Stimulated activated CD8-positive, alpha-beta memory T cell treated with anti-CD3 and anti-CD28 coated beads, Interleukin-7, amount 100 ng/mL, for 48 hours (primary cell): ENCODE measurements at regions not wholly inside any gene's neighbourhood (a gene's known extent, or its start where the extent isn't known, plus 50 kb on each side); places are given as distances from the start of the nearest gene placed in this dataset.

Experiments used
- DNase-seq, 2 donors: peaks; one replicate each; pipeline ENCODE4 v3.0.0-alpha.2; 2020; ENCODE audit warnings: low read depth in 1 of 2; ENCODE audit errors: extremely low read depth in 1 of 2

GRCh38 chr2:145136702-145137101, 616.8 kb upstream of the ZEB2 start:
- DNase-seq, result no peak

DNA sequence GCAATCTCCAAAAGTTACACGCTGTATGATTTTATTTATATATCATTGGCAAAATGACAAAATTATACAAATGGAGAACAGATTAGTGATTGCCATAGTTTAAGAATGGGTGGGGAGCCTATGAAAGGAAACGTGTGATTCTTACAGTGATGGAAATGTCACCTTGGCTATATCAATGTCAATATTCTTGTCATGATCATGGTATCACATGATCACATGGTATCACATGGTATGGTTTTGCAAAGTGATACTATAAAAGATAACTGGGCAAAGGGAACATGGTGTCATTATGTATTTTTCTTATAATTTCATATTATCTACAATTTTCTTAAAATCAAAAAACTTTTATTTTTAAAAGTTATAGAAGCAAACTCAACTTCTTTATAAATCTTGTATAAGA, 606.2 kb upstream of the ZEB2 start:
- DNase-seq, result no peak

DNA sequence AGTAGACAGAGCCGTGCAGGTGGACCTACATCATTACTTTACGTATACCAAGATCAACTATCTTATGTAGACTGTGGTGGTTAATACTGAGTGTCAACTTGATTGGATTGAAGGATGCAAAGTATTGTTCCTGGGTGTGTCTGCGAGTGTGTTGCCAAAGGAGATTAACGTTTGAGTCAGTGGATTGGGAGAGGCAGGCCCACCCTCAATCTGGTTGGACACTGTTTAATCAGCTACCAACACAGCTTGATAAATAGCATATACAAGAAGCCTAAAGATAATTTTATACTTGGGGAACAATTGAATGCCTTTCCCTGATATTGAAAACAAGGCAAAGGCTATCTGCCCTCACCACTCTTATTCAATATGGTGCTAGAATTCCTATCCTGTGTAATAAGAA, 604.2 kb upstream of the ZEB2 start:
- no peak for DNase-seq

DNA sequence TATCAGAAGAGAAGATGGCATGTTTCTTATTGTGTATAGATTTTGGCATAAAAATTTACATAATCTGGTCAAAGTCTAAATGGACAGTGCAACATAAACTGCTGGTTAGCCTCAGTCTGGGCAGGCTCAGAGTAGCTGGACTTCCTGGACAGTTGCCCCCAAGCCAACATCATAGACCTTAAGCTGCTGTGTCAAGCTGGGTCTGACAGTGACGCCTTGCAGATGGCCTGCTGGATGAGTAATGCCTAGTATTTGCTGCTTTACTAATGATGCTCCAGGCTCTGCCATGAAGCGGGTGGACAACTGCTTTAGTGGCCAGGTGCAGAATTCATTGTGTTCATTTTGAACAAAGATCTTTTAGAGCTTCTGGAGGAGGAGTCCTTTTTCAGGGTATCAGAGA, 603.7 kb upstream of the ZEB2 start:
- no peak for DNase-seq

DNA sequence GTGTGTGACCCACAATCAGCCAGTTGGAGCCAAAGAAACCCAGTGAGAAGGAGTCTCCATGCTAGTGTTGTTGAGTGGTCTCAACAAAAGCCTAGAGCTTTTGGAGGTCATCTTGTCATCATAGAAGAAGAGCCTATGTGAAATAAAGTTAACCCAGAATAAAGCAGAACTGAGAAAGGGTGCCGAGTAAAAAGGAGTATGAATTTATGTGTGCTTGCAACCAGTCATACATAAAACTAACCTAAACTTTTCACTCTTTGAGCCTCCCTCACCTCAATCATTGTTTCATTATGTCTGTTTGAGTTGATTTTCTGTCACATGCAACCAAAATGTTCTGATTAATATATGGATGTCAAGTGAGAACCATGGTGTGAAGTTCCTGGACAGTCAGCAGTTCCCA, 599.3 kb upstream of the ZEB2 start:
- no peak for DNase-seq

DNA sequence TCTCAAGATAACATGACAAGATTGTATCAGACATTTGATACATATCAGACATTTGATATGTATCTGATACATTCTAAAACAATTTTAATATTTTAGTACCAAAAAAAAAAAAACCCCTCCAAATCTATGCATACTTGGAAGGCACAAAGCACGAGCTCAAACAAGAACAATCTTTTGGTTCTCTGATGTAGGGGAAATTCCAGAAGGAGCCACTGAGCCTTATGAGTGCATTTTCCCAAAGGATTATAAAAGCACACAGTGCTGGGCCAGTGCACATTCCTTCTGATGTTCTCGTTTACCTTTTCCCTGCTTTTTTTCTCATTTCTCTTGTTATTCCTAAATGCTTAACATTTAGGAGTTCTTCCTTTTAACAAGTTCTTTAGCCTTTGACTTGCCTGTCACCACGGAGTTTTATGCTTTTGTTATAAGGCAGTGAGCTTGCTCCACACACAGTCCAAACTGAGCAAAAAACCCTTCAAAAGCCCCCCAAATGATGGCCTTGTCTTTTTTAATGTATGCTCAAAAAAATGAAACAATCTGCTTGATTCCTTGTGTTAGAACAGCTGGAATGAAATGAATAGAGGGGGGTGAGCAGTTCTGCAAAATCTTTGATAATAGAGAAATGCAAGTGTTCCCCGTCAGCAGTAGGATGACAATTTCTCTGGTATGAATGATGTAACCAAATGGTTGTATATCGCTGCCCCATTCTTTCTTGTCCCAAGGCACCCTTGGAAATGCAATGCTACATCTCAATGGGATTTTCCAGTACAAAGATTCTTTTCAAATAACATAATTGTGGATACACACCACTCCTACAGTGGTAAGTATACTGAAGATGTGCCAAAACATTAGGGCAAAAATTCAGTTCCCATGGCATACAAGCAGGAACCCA, 597.2 kb upstream of the ZEB2 start:
- DNase-seq, result no peak

GRCh38 chr2:145116056-145116455, 596.1 kb upstream of the ZEB2 start:
- DNase-seq, result no peak

DNA sequence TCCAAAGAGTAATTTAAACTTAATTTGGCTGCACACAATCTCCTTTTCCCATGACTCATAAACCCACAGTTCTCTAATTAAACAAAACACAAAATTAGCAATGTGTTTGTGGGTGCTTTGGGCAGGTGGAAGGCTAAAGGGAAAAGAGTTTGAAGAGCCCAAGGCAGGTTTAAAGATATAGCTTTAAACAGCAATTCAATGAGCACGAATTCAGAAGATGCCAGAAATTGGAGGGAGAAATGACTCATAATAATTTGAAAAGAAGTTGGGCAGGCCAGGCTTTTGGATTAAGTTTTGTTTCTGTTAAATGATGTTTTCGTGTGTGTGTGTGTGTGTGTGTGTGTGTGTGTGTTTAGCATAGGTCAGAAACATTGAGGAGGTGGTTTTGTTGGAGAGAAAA, 594.8 kb upstream of the ZEB2 start:
- DNase-seq, result no peak

- DNase-seq, result no peak
Observed at GRCh38 chr2:145112467-145112866, 592.5 kb upstream of the ZEB2 start.

- DNase-seq, result no peak
Observed at GRCh38 chr2:145110668-145111356, 590.9 kb upstream of the ZEB2 start.

- no peak for DNase-seq
Observed at GRCh38 chr2:145108959-145109710, 589.2 kb upstream of the ZEB2 start.

- no peak for DNase-seq
Observed at GRCh38 chr2:145108361-145108778, 588.5 kb upstream of the ZEB2 start.

DNA sequence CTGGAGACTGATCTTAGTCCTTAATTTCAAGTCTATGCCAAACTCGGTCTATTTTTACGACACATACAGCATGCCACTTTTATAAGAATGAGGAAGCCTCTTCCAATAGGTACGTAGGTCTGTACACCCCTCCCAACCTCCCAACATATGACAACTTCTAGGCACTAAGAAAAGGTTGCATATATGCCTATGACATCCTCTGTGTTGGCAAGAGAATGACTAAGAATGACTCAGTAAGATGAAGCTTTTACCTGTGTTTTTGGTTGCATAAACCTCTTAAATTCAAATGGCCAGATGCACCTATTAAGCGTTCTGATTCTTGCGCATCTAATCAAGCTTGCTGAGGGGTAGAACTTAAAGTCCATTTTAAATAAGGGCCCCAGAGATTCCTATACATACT, 586.4 kb upstream of the ZEB2 start:
- no peak for DNase-seq

DNA sequence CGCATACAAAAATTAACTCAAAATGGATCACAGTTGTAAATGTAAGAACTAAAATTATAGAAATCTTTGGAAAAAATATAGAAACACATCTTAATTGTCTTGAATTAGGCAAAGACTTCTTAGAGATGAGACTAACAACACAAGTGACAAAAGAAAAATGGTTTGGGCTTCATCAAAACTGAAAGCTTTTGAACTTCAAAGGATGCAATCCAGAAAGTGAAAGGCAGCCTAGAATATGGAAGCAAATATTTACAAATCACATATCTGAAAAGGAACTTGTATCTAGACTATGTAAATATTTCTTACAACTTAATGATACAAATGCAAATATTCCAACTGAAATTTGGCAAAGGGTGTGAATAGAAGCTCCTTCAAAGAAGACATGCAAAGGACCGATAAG, 582.8 kb upstream of the ZEB2 start:
- no peak for DNase-seq

DNA sequence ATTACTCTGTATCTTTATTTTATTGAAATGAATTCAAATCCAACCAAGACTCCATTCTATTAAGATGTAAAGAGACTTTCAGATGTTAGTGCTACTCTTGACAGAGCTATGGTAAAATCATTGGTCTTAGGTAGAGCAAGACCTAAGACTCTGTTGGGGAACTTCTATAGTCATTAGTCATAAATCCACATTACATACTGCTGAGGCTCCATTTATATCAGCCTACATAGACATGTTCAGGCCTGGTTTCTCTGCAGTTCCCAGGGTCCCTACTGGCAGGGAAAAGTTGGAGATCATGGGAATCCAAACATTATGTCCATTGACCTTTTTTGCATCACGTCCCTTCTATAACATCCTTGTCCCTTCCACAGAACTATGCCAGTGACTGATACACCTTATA, 580.4 kb upstream of the ZEB2 start:
- no peak for DNase-seq

- DNase-seq, result no peak
Observed at GRCh38 chr2:145096582-145096981, 576.7 kb upstream of the ZEB2 start.

DNA sequence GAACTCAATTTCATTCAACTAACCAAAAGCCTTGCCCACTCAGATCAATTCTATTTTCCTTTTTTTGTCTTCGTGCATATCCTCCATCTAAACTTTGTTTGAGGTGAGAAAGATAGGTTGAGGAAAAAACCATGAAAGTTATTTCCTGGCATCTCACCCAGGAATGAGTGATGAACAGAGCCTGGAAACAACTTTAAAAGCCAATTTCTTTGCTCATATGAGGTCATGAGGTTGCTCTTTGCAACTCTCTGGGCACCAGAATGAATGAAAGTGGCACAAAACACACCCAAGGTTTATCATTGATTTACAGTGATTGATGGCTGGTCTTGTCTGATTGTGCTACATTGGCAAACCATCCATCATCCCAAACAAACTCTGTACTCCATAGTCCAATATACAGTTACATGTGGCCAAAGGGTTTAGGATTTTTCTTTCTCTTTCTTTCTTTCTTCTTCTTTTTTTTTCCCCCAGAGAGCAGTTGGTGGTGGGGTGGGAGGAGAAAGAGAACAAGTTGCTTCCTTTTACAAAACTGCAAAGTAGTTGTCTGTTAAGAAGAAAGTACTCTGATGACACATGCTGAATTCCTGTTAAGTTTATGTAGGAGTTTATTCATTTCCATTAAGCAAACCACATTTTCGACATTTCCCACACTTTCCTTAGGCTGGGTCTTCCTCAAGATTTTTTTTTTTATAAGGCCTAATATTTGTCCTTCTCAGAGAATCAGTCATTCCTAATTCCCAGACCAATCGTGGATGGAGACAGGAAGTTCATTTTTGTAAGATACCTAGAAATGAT, 575.9 kb upstream of the ZEB2 start:
- DNase-seq, result no peak

GRCh38 chr2:145094370-145094769, 574.5 kb upstream of the ZEB2 start:
- no peak for DNase-seq

DNA sequence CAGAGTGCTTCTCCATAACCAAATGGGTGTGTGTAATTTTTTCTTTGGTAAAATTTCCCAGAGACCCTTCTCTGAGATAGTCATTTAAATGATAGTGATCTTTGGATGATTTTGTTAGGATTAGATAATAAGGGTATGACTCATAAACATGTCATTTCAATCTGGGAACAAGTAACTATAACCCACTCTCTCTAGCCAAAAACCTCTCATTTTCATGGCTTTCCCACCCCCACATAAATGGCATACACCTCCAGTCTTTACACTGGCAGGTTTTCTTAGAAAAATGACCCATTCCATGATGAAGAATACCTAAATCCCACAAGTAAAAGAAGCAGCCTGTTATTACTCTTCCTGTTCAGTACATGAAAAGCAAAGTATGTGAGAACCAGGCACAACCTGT, 572.0 kb upstream of the ZEB2 start:
- no peak for DNase-seq

DNA sequence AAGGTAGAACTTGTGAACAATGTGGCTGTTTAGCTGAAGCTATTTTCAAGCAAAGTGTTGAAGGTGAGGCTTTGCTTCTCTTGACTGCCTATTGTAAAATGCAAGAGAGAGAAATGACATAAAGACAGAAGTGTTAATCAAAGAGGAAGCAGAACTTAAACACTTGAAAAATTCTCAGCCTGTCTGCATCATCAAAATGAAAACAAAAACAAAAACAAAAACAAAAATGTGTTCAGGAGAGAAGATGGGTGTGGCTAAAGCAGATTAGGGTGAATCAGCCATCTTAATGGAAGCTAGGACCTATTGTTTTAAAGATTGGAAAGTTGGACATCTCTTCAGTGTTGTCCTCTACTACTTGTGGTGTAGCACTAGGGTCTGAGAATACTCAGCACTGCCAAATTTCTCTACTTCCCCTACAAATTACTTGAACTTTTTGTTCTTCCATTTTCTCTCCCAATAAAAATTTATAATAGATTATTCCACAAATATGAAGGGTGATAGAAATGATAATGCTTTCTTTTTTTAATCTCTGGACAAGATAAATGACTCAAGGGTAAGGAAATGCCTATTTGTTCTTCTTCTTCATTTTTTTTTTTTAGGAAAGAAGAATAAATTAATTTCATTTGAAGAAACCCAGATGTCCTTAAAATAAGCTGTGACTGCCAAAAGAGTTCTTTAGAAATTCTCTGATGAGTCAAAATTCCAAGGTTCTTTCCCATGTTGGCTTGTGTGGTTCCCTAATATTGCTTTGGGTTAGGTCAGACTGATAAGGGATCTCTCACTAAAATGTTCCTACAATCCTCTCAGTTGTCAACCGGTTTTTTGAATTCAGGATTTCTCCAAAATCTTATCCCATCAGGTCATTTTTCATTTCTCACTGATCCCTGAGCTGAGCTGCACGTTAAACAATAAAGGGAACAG, 571.2 kb upstream of the ZEB2 start:
- no peak for DNase-seq
